ENCODE measurements at regions not wholly inside any gene's neighbourhood (a gene's known extent, or its start where the extent isn't known, plus 50 kb on each side); places are given as distances from the start of the nearest gene placed in this dataset.
"Not testable (repeated sequence)": the region's sequence is repeated elsewhere in the genome, so short reads cannot be mapped to it uniquely, and the experiment has no call there.

GRCh38 chrX:111041018-111041462 is 55.0 kb upstream of the PAK3 start:
- Mint-ChIP-seq H3K4me3 (no peak overlapping the region), H3K4me1 (peaks cover 8% of the 10 kb centered on the region), H3K9me3 (ENCODE audit: low read depth) (no peaks in the 10 kb centered on the region), H3K27ac (no peak overlapping the region), H3K27me3 (no peaks in the 10 kb centered on the region), H3K36me3 (ENCODE audit: low read depth) (no peaks in the 10 kb centered on the region)
- ATAC-seq (no peak), DNase-seq (peak; percentile 5)
- intact Hi-C loops (cut with DNase I, micrococcal nuclease) = no loop called here
- POLR2A ChIA-PET = no interaction called here
- CTCF ChIA-PET = no interaction called here

- no peaks in the 10 kb centered on the region for H3K27me3 Mint-ChIP-seq
- H3K4me3 Mint-ChIP-seq = no peak overlapping the region
- H3K9me3 Mint-ChIP-seq (ENCODE audit: low read depth) = no peaks in the 10 kb centered on the region
- CTCF ChIA-PET = no interaction called here
- H3K27ac Mint-ChIP-seq = no peak overlapping the region
- H3K36me3 Mint-ChIP-seq (ENCODE audit: low read depth) = no peaks in the 10 kb centered on the region
- DNase-seq = no peak
- POLR2A ChIA-PET = no interaction called here
- H3K4me1 Mint-ChIP-seq = peaks cover 8% of the 10 kb centered on the region
- intact Hi-C loops (cut with DNase I, micrococcal nuclease) = no loop called here
- ATAC-seq = no peak
Measured at GRCh38 chrX:111040377-111041017, 55.5 kb upstream of the PAK3 start.

- Mint-ChIP-seq H3K9me3 (ENCODE audit: low read depth) (no peaks in the 10 kb centered on the region), H3K4me1 (peaks cover 8% of the 10 kb centered on the region), H3K36me3 (ENCODE audit: low read depth) (no peaks in the 10 kb centered on the region), H3K4me3 (no peak overlapping the region), H3K27me3 (no peaks in the 10 kb centered on the region), H3K27ac (no peak overlapping the region)
- ATAC-seq (no peak), DNase-seq (no peak)
- intact Hi-C loops (cut with DNase I, micrococcal nuclease) = no loop called here
- ChIA-PET POLR2A (no interaction called here), CTCF (no interaction called here)
Measured at GRCh38 chrX:111039606-111040005, 56.4 kb upstream of the PAK3 start.

- CTCF ChIA-PET = no interaction called here
- no peak for ATAC-seq
- POLR2A ChIA-PET = no interaction called here
Measured at GRCh38 chrX:111035991-111036390, 60.0 kb upstream of the PAK3 start.

GRCh38 chrX:111035256-111035655 is 60.7 kb upstream of the PAK3 start:
- Mint-ChIP-seq H3K27ac (no peak overlapping the region), H3K9me3 (ENCODE audit: low read depth) (no peaks in the 10 kb centered on the region), H3K27me3 (peaks cover 2% of the 10 kb centered on the region), H3K4me1 (no peaks in the 10 kb centered on the region), H3K4me3 (no peak overlapping the region), H3K36me3 (ENCODE audit: low read depth) (no peaks in the 10 kb centered on the region)
- intact Hi-C loops (cut with DNase I, micrococcal nuclease) = no loop called here
- no peak for DNase-seq
- ChIA-PET CTCF (no interaction called here), POLR2A (no interaction called here)
- ATAC-seq = no peak

More at GRCh38 chrX:111035991-111036390, 60.0 kb upstream of the PAK3 start:
- DNase-seq = no peak
- Mint-ChIP-seq H3K36me3 (ENCODE audit: low read depth) (no peaks in the 10 kb centered on the region), H3K4me1 (peaks cover 5% of the 10 kb centered on the region), H3K27ac (no peak overlapping the region), H3K9me3 (ENCODE audit: low read depth) (no peaks in the 10 kb centered on the region), H3K4me3 (no peak overlapping the region), H3K27me3 (no peaks in the 10 kb centered on the region)
- intact Hi-C loops (cut with DNase I, micrococcal nuclease) = no loop called here

- intact Hi-C loops (cut with DNase I, micrococcal nuclease); H3K36me3 Mint-ChIP-seq (ENCODE audit: low read depth); H3K9me3 Mint-ChIP-seq (ENCODE audit: low read depth); CTCF ChIA-PET; H3K4me1 Mint-ChIP-seq; POLR2A ChIA-PET; DNase-seq; ATAC-seq; H3K27ac Mint-ChIP-seq; H3K4me3 Mint-ChIP-seq; H3K27me3 Mint-ChIP-seq: not testable (repeated sequence)
Measured at GRCh38 chrX:111022998-111023397, 73.0 kb upstream of the PAK3 start.

- peaks cover 7% of the 10 kb centered on the region for H3K27me3 Mint-ChIP-seq
- H3K27ac Mint-ChIP-seq = no peak overlapping the region
- H3K4me3 Mint-ChIP-seq = no peak overlapping the region
- CTCF ChIA-PET = no interaction called here
- H3K9me3 Mint-ChIP-seq (ENCODE audit: low read depth) = peaks cover 1% of the 10 kb centered on the region
- POLR2A ChIA-PET = no interaction called here
- no peaks in the 10 kb centered on the region for H3K4me1 Mint-ChIP-seq
- intact Hi-C loops (cut with DNase I, micrococcal nuclease) = no loop called here
- no peak for DNase-seq
- H3K36me3 Mint-ChIP-seq (ENCODE audit: low read depth) = no peaks in the 10 kb centered on the region
- ATAC-seq = no peak
Measured at GRCh38 chrX:111020283-111020682, 75.7 kb upstream of the PAK3 start.

GRCh38 chrX:111013778-111014455 is 82.1 kb upstream of the PAK3 start:
- Mint-ChIP-seq H3K4me1 (no peaks in the 10 kb centered on the region), H3K4me3 (no peak overlapping the region), H3K9me3 (ENCODE audit: low read depth) (no peaks in the 10 kb centered on the region), H3K36me3 (ENCODE audit: low read depth) (no peaks in the 10 kb centered on the region), H3K27me3 (peaks cover 5% of the 10 kb centered on the region), H3K27ac (no peak overlapping the region)
- POLR2A ChIA-PET = no interaction called here
- ATAC-seq = no peak
- no peak for DNase-seq
- intact Hi-C loops (cut with DNase I, micrococcal nuclease) = no loop called here
- CTCF ChIA-PET = no interaction called here

- ATAC-seq (no peak), DNase-seq (no peak)
- CTCF ChIA-PET = no interaction called here
- no peak overlapping the region for H3K27ac Mint-ChIP-seq
- H3K27me3 Mint-ChIP-seq = no peaks in the 10 kb centered on the region
- no peak overlapping the region for H3K4me3 Mint-ChIP-seq
- POLR2A ChIA-PET = no interaction called here
- intact Hi-C loops (cut with DNase I, micrococcal nuclease) = no loop called here
- H3K4me1 Mint-ChIP-seq = no peaks in the 10 kb centered on the region
- H3K9me3 Mint-ChIP-seq (ENCODE audit: low read depth) = no peaks in the 10 kb centered on the region
- no peaks in the 10 kb centered on the region for H3K36me3 Mint-ChIP-seq (ENCODE audit: low read depth)
Measured at GRCh38 chrX:111010111-111010510, 85.9 kb upstream of the PAK3 start.

GRCh38 chrX:111009256-111009655 is 86.7 kb upstream of the PAK3 start:
- Mint-ChIP-seq H3K36me3 (ENCODE audit: low read depth) (no peaks in the 10 kb centered on the region), H3K4me3 (no peak overlapping the region), H3K9me3 (ENCODE audit: low read depth) (no peaks in the 10 kb centered on the region), H3K4me1 (no peaks in the 10 kb centered on the region), H3K27ac (no peak overlapping the region), H3K27me3 (no peaks in the 10 kb centered on the region)
- DNase-seq (no peak), ATAC-seq (no peak)
- intact Hi-C loops (cut with DNase I, micrococcal nuclease) = no loop called here
- ChIA-PET CTCF (no interaction called here), POLR2A (no interaction called here)

- Mint-ChIP-seq H3K4me1 (no peaks in the 10 kb centered on the region), H3K9me3 (ENCODE audit: low read depth) (no peaks in the 10 kb centered on the region), H3K36me3 (ENCODE audit: low read depth) (no peaks in the 10 kb centered on the region), H3K27ac (no peak overlapping the region), H3K27me3 (no peaks in the 10 kb centered on the region), H3K4me3 (no peak overlapping the region)
- intact Hi-C loops (cut with DNase I, micrococcal nuclease) = no loop called here
- DNase-seq = no peak
- no peak for ATAC-seq
- ChIA-PET CTCF (no interaction called here), POLR2A (interaction anchor here (0.6 kb wide), 1 partner anchor 155 kb away, joined by 4 read pairs; no protein-coding TSS in a partner anchor)
Measured at GRCh38 chrX:111008126-111008525, 87.9 kb upstream of the PAK3 start.

- Mint-ChIP-seq H3K27ac (no peak overlapping the region), H3K36me3 (ENCODE audit: low read depth) (no peaks in the 10 kb centered on the region), H3K4me3 (no peak overlapping the region), H3K4me1 (no peaks in the 10 kb centered on the region), H3K27me3 (no peaks in the 10 kb centered on the region), H3K9me3 (ENCODE audit: low read depth) (no peaks in the 10 kb centered on the region)
- ATAC-seq (no peak), DNase-seq (no peak)
- POLR2A ChIA-PET = no interaction called here
- CTCF ChIA-PET = no interaction called here
- intact Hi-C loops (cut with DNase I, micrococcal nuclease) = no loop called here
Measured at GRCh38 chrX:111007238-111007637, 88.8 kb upstream of the PAK3 start.

Measured in activated CD4-positive, alpha-beta T cell treated with anti-CD3 and anti-CD28 coated beads for 36 hours (primary cell).